Psoas muscle (tissue), 7 donors: ENCODE measurements at regions not wholly inside any gene's neighbourhood (a gene's known extent, or its start where the extent isn't known, plus 50 kb on each side); places are given as distances from the start of the nearest gene placed in this dataset.
"Not testable (repeated sequence)": the region's sequence is repeated elsewhere in the genome, so short reads cannot be mapped to it uniquely, and the experiment has no call there.

Source experiments
- ATAC-seq, 4 donors: fragments of 200-7000 bp; cut with Tn5 transposase; one replicate each; pipeline ENCODE4 v1.9.1; 2020; ENCODE audit warnings: moderate library complexity in 3 of 4, mild to moderate bottlenecking in 2 of 4
- DNase-seq, 2 donors: peaks; one replicate each; pipeline ENCODE4 v3.0.0-alpha.2; 2020
- H3K27ac ChIP-seq: fragments of 200-600 bp; one replicate; pipeline ENCODE4 v1.8.0; 2022
- H3K27me3 ChIP-seq, 3 donors: fragments of 200-600 bp in 1 of 3; one replicate each; pipeline versions ENCODE4 v1.6.1 to v1.8.0; 2013 to 2022; ENCODE audit warnings: low read length in 2 of 3, mild to moderate bottlenecking in 2 of 3, moderate library complexity in 1 of 3; ENCODE audit not compliant: insufficient read depth in 3 of 3
- H3K36me3 ChIP-seq, 2 donors: fragments of 200-600 bp in 1 of 2; one replicate each; pipeline versions ENCODE4 v1.6.1 to v1.8.0; 2013 to 2022; ENCODE audit warnings: low read depth in 1 of 2, mild to moderate bottlenecking in 1 of 2, moderate library complexity in 1 of 2; ENCODE audit not compliant: insufficient read depth in 1 of 2
- H3K4me1 ChIP-seq: fragments of 200-600 bp; one replicate; pipeline ENCODE4 v1.8.0; 2022
- H3K4me3 ChIP-seq: fragments of 200-600 bp; one replicate; pipeline ENCODE4 v1.8.0; 2022; ENCODE audit warnings: mild to moderate bottlenecking
- H3K9me3 ChIP-seq: fragments of 200-600 bp; one replicate; pipeline ENCODE4 v1.8.0; 2022
- WGBS, 3 donors: extraction: QIAGEN DNeasy Blood & Tissue Kit; methylation state at CpG; one replicate each; pipeline versions ENCODE4 v1.1.6 to v1.1.7; 2013; 5-methylcytosine and 5-hydroxymethylcytosine counted together
- intact Hi-C, 2 donors: fragments of 100-400 bp; cut with DNase I; formaldehyde crosslinking; loops; one replicate each; pipeline versions ENCODE4 v1.11.0 to v1.14.2; 2022
- TF ChIP-seq, protein P1 (sequence below): fragments of 200-600 bp; IDR thresholded peaks from one replicate; pipeline ENCODE4 v1.8.0; 2022; ENCODE audit warnings: antibody characterized with exemption
- donor health status: healthy with polysubstance abuse.
- donor health status: DM: no; HTN: no; CAD: no; lungs with moderate emphysema.
- donor health status: Bipolar disorder and iron deficiency.
- donor health status: healthy.
- donor health status: DM: yes; HTN: yes; CAD: no.
- donor health status: DM: no; HTN: no; CAD: no.
- donor health status: DM: yes; HTN: yes; CAD: no.

DNA sequence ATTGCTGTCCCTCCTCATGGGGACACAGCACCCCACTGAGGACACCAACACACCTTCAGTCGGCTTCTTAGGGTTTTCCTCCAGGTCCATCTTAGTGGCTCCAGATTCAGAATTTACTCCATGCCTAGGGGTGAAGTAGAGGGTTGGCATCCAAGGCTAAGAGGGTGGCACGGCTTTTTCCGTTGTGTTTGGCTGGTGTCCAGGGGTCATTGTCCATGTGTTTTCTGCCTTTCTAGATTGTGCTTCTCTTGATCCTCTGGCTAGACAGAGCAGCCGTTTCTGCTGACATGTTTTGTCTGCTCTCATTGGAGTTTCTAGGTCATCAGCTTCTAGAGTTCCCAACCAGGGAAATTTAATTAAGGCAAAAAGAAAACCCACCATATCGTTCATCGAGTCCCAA, 291.6 kb upstream of the CELF2 start:
- Histone ChIP-seq H3K27ac (no peak overlapping the region), H3K36me3 (no peaks in the 10 kb centered on the region), H3K4me3 (no peak overlapping the region), H3K9me3 (no peaks in the 10 kb centered on the region), H3K4me1 (no peaks in the 10 kb centered on the region), H3K27me3 (peaks cover 0 to 3% (median 2%) of the 10 kb centered on the region in 3 donors)
- intact Hi-C loops: no loop called here
- DNase-seq (no peak), ATAC-seq (no peak)
- 46 to 54% (median 50%) methylated on average over 6 of the region's 6 CpGs for WGBS, 3 donors
- TF ChIP-seq, protein P1, sequence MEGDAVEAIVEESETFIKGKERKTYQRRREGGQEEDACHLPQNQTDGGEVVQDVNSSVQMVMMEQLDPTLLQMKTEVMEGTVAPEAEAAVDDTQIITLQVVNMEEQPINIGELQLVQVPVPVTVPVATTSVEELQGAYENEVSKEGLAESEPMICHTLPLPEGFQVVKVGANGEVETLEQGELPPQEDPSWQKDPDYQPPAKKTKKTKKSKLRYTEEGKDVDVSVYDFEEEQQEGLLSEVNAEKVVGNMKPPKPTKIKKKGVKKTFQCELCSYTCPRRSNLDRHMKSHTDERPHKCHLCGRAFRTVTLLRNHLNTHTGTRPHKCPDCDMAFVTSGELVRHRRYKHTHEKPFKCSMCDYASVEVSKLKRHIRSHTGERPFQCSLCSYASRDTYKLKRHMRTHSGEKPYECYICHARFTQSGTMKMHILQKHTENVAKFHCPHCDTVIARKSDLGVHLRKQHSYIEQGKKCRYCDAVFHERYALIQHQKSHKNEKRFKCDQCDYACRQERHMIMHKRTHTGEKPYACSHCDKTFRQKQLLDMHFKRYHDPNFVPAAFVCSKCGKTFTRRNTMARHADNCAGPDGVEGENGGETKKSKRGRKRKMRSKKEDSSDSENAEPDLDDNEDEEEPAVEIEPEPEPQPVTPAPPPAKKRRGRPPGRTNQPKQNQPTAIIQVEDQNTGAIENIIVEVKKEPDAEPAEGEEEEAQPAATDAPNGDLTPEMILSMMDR: no peak

DNA sequence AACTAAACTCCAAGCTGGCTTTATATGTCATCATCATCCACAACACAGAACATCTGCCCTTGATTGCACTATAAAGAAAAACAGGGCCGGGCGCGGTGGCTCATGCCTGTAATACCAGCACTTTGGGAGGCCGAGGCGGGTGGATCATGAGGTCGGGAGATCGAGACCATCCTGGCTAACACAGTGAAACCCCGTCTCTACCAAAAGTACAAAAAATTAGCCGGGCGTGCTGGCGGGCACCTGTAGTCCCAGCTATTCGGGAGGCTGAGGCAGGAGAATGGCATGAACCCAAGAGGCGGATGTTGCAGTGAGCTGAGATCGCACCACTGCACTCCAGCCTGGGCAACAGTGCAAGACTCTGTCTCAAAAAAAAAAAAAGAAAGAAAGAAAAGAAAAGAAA, 290.3 kb upstream of the CELF2 start:
- 95 to 97% (median 97%) methylated on average over 14 of the region's 14 CpGs for WGBS, 3 donors
- H3K9me3 ChIP-seq, H3K27me3 ChIP-seq, H3K36me3 ChIP-seq, H3K4me1 ChIP-seq, ATAC-seq, H3K4me3 ChIP-seq, DNase-seq, intact Hi-C loops, H3K27ac ChIP-seq: not testable (repeated sequence)

DNA sequence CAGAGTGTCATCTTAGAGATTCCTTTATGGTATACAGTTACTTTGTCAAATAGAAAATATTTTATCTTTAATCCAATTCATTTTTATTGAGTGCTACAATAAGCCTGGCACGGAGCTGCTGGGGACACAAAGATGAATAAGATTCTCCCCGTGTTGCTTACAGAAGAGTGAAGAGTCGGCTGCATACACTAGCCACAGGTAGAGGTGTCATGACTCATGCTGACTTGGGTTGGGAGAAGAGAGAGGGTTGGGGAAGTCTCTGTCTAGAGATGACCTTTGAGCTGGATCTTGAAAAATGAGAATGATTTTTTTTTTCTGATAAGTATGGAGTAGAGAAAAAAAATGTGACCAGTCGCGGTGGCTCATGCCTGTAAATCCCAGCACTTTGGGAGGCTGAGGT, 289.9 kb upstream of the CELF2 start:
- ATAC-seq (no peak), DNase-seq (no peak)
- H3K4me3 ChIP-seq: no peak overlapping the region
- no peak overlapping the region for H3K27ac ChIP-seq
- H3K27me3 ChIP-seq: peaks cover 0 to 3% (median 2%) of the 10 kb centered on the region in 3 donors
- no peaks in the 10 kb centered on the region for H3K4me1 ChIP-seq
- no peaks in the 10 kb centered on the region for H3K9me3 ChIP-seq
- TF ChIP-seq, protein P1: no peak
- intact Hi-C loops: no loop called here
- WGBS, 3 donors: 93 to 96% (median 95%) methylated on average over 5 of the region's 5 CpGs
- no peaks in the 10 kb centered on the region for H3K36me3 ChIP-seq

DNA sequence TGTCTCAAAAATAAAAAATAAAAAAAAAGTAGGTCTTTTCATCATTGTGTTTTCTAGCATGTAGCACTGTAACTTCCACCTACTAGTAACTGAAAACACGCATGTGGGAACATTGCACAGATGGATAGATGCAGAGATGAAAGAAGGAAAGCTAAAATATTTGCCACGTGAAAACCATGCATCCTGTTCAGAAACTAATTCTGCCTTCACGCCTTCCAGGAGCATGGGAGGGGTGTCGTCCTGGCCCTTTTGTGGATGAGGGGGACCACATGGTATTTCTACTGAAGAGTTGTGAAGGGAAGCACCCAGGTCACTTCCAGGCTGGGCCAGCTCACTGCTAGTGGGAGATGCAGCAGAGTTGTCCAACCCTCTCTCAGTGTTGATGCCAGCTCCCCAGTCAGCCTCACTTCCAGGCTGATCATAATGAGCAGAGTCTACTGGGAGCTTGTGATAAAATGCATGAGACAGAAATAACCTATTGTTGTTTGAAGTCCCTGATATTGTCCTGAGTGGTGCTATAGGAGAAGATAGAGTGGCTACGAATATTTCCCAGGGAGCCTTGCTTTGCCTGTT, 287.1 kb upstream of the CELF2 start:
- Histone ChIP-seq H3K9me3 (no peaks in the 10 kb centered on the region), H3K4me1 (no peaks in the 10 kb centered on the region), H3K27me3 (peaks cover 0 to 3% (median 2%) of the 10 kb centered on the region in 3 donors), H3K36me3 (no peaks in the 10 kb centered on the region), H3K27ac (no peak overlapping the region), H3K4me3 (no peak overlapping the region)
- TF ChIP-seq, protein P1: no peak
- intact Hi-C loops: no loop called here
- DNase-seq: no peak
- no peak for ATAC-seq
- 82 to 88% (median 85%) methylated on average over 5 of the region's 5 CpGs for WGBS, 3 donors

DNA sequence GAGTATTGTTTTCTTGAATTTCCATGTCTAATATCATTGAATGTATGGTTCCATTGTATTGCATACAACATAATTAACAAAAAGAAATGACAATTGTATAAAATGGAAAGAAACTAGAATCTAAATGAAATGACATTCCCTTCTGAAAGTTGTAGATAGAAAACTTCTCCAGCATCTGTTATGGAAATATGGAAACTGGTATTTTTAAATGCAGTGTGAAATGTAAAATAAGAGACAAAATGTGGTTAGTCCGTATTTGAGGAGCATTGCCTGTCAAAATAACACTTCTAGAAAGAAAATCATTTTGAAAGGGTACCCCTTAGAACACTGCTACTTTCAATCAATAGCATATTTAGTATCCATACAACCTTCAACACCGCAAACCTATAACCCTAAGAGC, 286.3 kb upstream of the CELF2 start:
- no peaks in the 10 kb centered on the region for H3K4me1 ChIP-seq
- H3K9me3 ChIP-seq: no peaks in the 10 kb centered on the region
- H3K27me3 ChIP-seq: peaks cover 0 to 2% (median 0%) of the 10 kb centered on the region in 3 donors
- no peak for ATAC-seq
- H3K4me3 ChIP-seq: no peak overlapping the region
- no peak for DNase-seq
- TF ChIP-seq, protein P1: no peak
- intact Hi-C loops: no loop called here
- WGBS, 3 donors: 62 to 93% (median 92%) methylated on average over 2 of the region's 2 CpGs
- H3K27ac ChIP-seq: no peak overlapping the region
- no peaks in the 10 kb centered on the region for H3K36me3 ChIP-seq
